PFSK-1 (cell line): ENCODE measurements at regions not wholly inside any gene's neighbourhood (a gene's known extent, or its start where the extent isn't known, plus 50 kb on each side); places are given as distances from the start of the nearest gene placed in this dataset.

ENCODE experiments used
- FOXP2 ChIP-seq: optimal IDR thresholded peaks from 2 replicates; pipeline ENCODE3; 2011; ENCODE audit warnings: borderline replicate concordance, control low read depth, inconsistent platforms; ENCODE audit not compliant: insufficient read depth; ENCODE audit errors: extremely low read length, extremely low read depth
- POLR2AphosphoS5 ChIP-seq: IDR thresholded peaks from 2 replicates; pipeline ENCODE4 v1.6.1; 2012; ENCODE audit warnings: low read depth, mild to moderate bottlenecking, control low read depth, low read length, moderate library complexity
- SIN3A ChIP-seq: IDR thresholded peaks from 2 replicates; pipeline ENCODE4 v1.6.1; 2012; ENCODE audit warnings: mild to moderate bottlenecking, low read length, moderate library complexity, borderline replicate concordance; ENCODE audit not compliant: insufficient read depth
- TAF1 ChIP-seq: IDR thresholded peaks from 2 replicates; pipeline ENCODE4 v1.6.1; 2012; ENCODE audit warnings: low read length, control low read depth, borderline replicate concordance; ENCODE audit not compliant: insufficient read depth
- TF ChIP-seq, protein P1 (sequence below), 2 experiments: IDR thresholded peaks; 2 replicates each; pipeline versions ENCODE4 v1.6.1 to v1.8.0; 2011 to 2012; ENCODE audit warnings: low read depth in 2 of 2, low read length in 2 of 2, control low read depth in 1 of 2, inconsistent platforms in 1 of 2, mild to moderate bottlenecking in 1 of 2, moderate library complexity in 1 of 2; ENCODE audit not compliant: insufficient read depth in 1 of 2

DNA sequence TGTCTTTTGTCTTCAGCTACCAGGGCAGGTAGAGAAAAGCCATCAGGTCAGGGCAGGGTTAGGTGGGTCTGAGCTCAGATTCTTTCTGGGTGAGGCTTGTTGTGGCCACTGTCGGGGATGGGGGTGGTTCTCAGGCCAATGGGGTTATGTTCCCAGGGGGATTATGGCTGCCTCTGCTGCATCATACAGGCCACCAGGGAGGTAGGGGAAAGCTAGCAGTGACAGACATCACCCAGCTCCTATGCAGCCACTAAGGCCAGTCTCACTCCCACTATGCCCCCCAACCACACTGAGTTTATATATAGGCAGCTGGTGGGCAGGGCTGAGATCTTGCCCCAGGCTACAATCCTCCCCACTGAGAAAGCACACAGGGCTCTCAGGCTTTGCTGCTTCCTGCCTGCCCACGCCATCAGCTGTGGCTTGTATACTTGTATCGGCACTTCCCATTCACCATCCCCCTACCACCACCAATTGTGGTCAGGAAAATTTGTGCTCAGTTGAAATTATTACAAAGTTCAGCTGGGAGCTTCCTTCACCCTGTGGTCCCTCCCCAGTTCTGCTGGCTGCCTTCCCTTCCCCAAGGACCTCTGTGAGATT lies 72.6 kb upstream of the PTPN13 start:
- TF ChIP-seq, protein P1, sequence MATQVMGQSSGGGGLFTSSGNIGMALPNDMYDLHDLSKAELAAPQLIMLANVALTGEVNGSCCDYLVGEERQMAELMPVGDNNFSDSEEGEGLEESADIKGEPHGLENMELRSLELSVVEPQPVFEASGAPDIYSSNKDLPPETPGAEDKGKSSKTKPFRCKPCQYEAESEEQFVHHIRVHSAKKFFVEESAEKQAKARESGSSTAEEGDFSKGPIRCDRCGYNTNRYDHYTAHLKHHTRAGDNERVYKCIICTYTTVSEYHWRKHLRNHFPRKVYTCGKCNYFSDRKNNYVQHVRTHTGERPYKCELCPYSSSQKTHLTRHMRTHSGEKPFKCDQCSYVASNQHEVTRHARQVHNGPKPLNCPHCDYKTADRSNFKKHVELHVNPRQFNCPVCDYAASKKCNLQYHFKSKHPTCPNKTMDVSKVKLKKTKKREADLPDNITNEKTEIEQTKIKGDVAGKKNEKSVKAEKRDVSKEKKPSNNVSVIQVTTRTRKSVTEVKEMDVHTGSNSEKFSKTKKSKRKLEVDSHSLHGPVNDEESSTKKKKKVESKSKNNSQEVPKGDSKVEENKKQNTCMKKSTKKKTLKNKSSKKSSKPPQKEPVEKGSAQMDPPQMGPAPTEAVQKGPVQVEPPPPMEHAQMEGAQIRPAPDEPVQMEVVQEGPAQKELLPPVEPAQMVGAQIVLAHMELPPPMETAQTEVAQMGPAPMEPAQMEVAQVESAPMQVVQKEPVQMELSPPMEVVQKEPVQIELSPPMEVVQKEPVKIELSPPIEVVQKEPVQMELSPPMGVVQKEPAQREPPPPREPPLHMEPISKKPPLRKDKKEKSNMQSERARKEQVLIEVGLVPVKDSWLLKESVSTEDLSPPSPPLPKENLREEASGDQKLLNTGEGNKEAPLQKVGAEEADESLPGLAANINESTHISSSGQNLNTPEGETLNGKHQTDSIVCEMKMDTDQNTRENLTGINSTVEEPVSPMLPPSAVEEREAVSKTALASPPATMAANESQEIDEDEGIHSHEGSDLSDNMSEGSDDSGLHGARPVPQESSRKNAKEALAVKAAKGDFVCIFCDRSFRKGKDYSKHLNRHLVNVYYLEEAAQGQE (IDR thresholded peaks at IDR 0.05; ENCODE audit: insufficient read depth in 1 of 2, low read depth in 2 of 2, low read length in 2 of 2), result no peak
- no peak for TF ChIP-seq TAF1
- no peak for TF ChIP-seq POLR2AphosphoS5
- TF ChIP-seq FOXP2, result no peak
- TF ChIP-seq SIN3A, result no peak
